NB4 (cell line): ENCODE measurements at regions not wholly inside any gene's neighbourhood (a gene's known extent, or its start where the extent isn't known, plus 50 kb on each side); places are given as distances from the start of the nearest gene placed in this dataset.
"Not testable (repeated sequence)": the region's sequence is repeated elsewhere in the genome, so short reads cannot be mapped to it uniquely, and the experiment has no call there.

Source experiments
- DNase-seq: peaks from one replicate; pipeline ENCODE4 v3.0.0; 2010; ENCODE audit warnings: low read depth
- H3K4me3 ChIP-seq: one replicate; pipeline ENCODE4 v1.5.1; 2011; ENCODE audit warnings: mild to moderate bottlenecking, low read depth, low read length, moderate library complexity
- MAX ChIP-seq: IDR thresholded peaks from 2 replicates; pipeline ENCODE4 v1.6.1; 2011; ENCODE audit warnings: low read depth, low read length
- MYC ChIP-seq: IDR thresholded peaks from 2 replicates; pipeline ENCODE4 v1.6.1; 2011; ENCODE audit warnings: low read depth, low read length
- POLR2A ChIP-seq: IDR thresholded peaks from 2 replicates; pipeline ENCODE4 v1.6.1; 2011; ENCODE audit warnings: mild to moderate bottlenecking; ENCODE audit not compliant: insufficient read length; ENCODE audit errors: extremely low read depth
- TF ChIP-seq, protein P1 (sequence below): IDR thresholded peaks from one replicate; pipeline ENCODE4 v1.5.1; 2012; ENCODE audit warnings: low read depth, low read length

- no peak for TF ChIP-seq MYC
- TF ChIP-seq, protein P1, sequence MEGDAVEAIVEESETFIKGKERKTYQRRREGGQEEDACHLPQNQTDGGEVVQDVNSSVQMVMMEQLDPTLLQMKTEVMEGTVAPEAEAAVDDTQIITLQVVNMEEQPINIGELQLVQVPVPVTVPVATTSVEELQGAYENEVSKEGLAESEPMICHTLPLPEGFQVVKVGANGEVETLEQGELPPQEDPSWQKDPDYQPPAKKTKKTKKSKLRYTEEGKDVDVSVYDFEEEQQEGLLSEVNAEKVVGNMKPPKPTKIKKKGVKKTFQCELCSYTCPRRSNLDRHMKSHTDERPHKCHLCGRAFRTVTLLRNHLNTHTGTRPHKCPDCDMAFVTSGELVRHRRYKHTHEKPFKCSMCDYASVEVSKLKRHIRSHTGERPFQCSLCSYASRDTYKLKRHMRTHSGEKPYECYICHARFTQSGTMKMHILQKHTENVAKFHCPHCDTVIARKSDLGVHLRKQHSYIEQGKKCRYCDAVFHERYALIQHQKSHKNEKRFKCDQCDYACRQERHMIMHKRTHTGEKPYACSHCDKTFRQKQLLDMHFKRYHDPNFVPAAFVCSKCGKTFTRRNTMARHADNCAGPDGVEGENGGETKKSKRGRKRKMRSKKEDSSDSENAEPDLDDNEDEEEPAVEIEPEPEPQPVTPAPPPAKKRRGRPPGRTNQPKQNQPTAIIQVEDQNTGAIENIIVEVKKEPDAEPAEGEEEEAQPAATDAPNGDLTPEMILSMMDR: no peak
- TF ChIP-seq POLR2A: no peak
- no peak for TF ChIP-seq MAX
- no peak overlapping the region for H3K4me3 ChIP-seq
- no peak for DNase-seq
These were observed 61.7 kb upstream of the SMURF2 start for GRCh38 chr17:64723781-64724180.

- DNase-seq: not testable (repeated sequence)
These were observed 59.4 kb upstream of the SMURF2 start for GRCh38 chr17:64721556-64721955.

DNA sequence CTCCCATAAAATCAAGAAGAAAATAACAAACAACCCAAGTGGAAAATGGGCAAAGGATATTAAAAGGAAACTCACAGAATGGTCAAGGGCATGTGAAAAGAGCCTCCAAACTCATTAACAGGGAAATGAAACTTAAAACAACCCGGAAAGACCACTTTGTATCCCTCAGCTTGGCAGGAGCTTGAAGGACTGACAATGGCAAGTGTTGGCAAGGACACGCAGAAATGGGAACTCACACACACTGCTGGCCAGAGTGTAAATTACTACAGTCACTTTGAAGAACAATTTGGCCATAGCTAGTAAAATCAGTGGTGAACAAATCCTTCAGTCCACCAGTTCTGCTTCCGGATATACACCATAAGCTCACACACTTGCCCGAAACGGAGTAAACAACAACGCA is 58.1 kb upstream of the SMURF2 start:
- DNase-seq, H3K4me3 ChIP-seq: not testable (repeated sequence)

More at GRCh38 chr17:64721556-64721955, 59.4 kb upstream of the SMURF2 start:
- H3K4me3 ChIP-seq: not testable (repeated sequence)

GRCh38 chr17:64719517-64719916 is 57.4 kb upstream of the SMURF2 start:
- DNase-seq, H3K4me3 ChIP-seq: not testable (repeated sequence)

- DNase-seq, H3K4me3 ChIP-seq: not testable (repeated sequence)
These were observed 56.7 kb upstream of the SMURF2 start for GRCh38 chr17:64718816-64719215.

DNA sequence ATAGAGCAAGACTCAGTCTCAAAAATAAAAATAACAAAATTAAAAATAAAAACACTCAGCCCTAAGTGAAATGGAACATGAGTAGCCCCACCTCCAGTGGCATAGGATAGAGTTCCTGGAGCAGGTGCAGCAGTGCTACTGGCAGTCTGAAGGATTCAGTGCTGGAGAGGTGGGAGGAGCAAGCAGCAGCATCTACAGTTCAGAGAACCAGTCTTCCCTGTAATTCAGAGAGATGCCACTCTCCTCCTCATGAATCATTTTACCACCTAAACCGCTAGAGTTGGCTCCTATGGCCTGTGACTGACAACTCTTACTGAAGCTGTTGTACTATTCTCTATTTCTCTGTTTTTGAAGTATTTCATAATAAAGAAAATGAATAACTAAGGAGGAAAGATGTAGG is 56.0 kb upstream of the SMURF2 start:
- TF ChIP-seq MYC (no peak), MAX (no peak)
- H3K4me3 ChIP-seq: no peak overlapping the region
- DNase-seq: no peak

DNA sequence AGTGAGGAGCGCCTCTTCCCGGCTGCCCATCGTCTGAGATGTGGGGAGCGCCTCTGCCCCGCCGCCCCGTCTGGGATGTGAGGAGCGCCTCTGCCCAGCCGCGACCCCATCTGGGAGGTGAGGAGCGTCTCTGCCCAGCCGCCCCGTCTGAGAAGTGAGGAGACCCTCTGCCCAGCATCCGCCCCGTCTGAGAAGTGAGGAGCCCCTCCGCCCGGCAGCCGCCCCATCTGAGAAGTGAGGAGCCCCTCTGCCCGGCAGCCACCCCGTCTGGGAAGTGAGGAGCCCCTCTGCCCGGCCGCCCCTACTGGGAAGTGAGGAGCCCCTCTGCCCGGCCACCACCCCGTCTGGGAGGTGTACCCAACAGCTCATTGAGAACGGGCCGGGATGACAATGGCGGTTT is 54.4 kb upstream of the SMURF2 start:
- not testable (repeated sequence) for DNase-seq, H3K4me3 ChIP-seq

GRCh38 chr17:64713786-64714185 is 51.7 kb upstream of the SMURF2 start:
- peak; percentile 51 for DNase-seq

GRCh38 chr17:64712557-64713351 is 50.6 kb upstream of the SMURF2 start:
- peak overlapping the region; percentile 34 for H3K4me3 ChIP-seq
- peak; percentile 88 for DNase-seq

More at GRCh38 chr17:64713786-64714185, 51.7 kb upstream of the SMURF2 start:
- H3K4me3 ChIP-seq: peak overlapping the region; percentile 19
